Activated naive CD4-positive, alpha-beta T cell treated with anti-CD3 and anti-CD28 coated beads, Interleukin-2, amount 50 U/mL, for 72 hours (primary cell): ENCODE measurements at regions not wholly inside any gene's neighbourhood (a gene's known extent, or its start where the extent isn't known, plus 50 kb on each side); places are given as distances from the start of the nearest gene placed in this dataset.
A peak's percentile ranks its signal among the peaks of the same experiment; 100 is the strongest.

Source experiments
- ATAC-seq, 2 donors: fragments of 150-1000 bp; cut with Tn5 transposase; 2 replicates each; pipeline ENCODE4 v1.10.0; 2021; ENCODE audit warnings: mild to moderate bottlenecking in 2 of 2, moderate library complexity in 2 of 2
- DNase-seq, 2 donors: peaks; one replicate each; pipeline ENCODE4 v3.0.0; 2021 to 2022; ENCODE audit warnings: low spot score in 2 of 2
- H3K27ac Mint-ChIP-seq, 2 donors: one replicate each; pipeline ENCODE4 v1.8.0; 2022; ENCODE audit warnings: mild to moderate bottlenecking in 2 of 2, mixed read lengths in 2 of 2
- H3K36me3 Mint-ChIP-seq, 2 donors: one replicate each; pipeline ENCODE4 v1.8.0; 2022; ENCODE audit warnings: mixed read lengths in 2 of 2
- H3K9me3 Mint-ChIP-seq, 2 donors: one replicate each; pipeline ENCODE4 v1.8.0; 2022; ENCODE audit warnings: mixed read lengths in 2 of 2

DNA sequence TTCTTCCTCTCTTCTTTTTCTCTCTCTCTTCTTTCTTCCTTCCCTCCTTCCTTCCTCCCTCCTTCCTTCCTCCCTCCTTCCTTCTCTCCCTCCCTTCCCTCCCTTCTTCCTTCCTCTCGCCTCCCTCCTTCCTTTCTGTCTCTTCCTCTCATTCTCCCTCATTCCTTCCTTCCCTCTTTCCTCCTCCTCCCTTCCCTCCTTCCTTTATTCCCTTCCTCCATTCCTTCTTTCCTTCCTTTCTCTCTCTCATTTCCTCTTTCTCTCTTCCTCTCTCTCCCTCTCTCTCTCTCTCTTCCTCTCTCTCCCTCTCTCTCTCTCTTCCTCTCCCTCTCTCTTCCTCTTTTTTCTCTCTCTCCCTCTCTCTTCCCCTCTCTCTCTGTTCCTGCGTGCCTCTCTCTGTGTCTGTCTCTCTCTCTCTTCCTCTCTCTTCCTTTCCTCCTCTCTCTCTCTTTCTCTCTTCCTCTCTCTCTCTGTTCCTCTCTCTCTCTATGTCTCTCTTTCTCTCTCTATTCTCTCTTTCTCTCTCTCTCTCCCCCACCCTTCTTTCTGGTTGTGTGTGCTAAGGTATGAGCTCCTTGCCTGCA, 80.1 kb upstream of the PFKP start:
- no peak for ATAC-seq
- Mint-ChIP-seq H3K27ac (no peak overlapping the region), H3K36me3 (peaks cover 10 to 25% of the 10 kb centered on the region in 2 donors), H3K9me3 (peaks cover 9% of the 10 kb centered on the region in 2 donors)
- DNase-seq: no peak

DNA sequence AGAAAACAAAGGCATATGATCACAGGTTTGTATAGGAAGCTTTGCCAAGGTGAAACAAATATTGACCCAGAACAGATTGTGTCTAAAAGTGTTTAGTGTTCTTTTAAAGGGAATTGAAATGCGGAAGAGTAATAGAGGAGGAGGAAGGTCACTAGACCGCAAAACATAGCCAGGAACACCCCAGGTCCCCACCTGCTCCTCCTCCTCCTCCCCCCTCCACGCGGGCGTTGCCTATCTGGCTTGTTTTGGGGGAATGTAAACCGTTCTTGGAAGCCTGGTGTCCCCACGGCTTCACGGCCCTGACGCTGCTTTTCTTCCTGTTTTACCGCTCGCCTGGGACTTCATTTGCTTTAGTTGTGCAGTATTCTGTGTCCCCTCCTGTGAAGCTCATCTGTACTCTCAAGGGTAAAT, 81.0 kb upstream of the PFKP start:
- no peak overlapping the region for H3K27ac Mint-ChIP-seq
- DNase-seq: no peak
- H3K9me3 Mint-ChIP-seq: peaks cover 9% of the 10 kb centered on the region in 2 donors
- H3K36me3 Mint-ChIP-seq: peaks cover 10 to 25% of the 10 kb centered on the region in 2 donors
- no peak for ATAC-seq

DNA sequence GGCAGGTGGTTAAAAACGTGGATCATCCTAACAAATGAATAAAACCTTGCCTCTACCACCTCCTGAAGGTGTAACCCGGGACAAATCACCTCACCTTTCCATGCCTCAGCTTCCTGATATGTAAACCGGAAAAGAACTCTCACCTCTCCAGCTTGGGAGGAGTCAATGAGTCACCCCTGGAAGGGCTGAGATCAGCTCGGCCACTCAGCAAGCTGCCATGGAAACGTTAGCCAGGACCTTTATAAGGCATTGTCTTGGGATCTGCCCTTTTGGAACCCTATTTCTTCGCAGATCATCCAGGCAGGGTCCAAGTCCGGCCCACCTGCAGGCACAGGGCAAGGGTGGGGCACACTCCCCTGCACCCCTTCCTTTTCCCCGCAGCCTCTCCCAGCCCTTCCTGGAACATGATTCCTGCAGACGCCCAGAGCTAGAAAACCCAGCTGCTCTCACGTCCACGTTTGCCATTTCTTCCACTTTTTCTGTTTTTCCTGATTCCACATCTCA, 81.6 kb upstream of the PFKP start:
- peak in 1 of 2 donors; percentile 31 for ATAC-seq
- H3K36me3 Mint-ChIP-seq: peaks cover 10 to 25% of the 10 kb centered on the region in 2 donors

DNA sequence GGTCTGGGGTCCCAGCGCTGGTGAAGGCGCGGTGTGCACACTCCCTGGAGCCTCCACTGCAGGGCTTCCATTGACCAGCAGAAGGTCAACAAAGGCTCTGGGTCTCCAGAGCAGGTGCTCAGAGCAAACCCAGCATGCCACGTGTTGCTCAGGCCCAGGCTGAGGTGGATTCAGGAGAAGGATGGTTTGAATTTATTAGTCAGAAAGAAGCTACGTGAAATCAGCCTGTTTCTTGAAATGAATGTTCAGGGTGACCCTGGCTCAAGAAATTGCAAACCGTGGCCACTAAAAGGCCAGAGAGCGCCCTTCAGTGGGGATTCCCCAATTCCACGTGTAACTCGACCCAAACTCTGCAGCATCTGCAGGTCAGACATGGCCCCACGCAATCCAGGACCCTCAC, 82.7 kb upstream of the PFKP start:
- no peak overlapping the region for H3K27ac Mint-ChIP-seq
- H3K36me3 Mint-ChIP-seq: peaks cover 9 to 23% of the 10 kb centered on the region in 2 donors
- no peak for ATAC-seq
- peaks cover 7 to 9% of the 10 kb centered on the region in 2 donors for H3K9me3 Mint-ChIP-seq
- no peak for DNase-seq

More for the DNA sequence above, 81.6 kb upstream of the PFKP start:
- no peak overlapping the region for H3K27ac Mint-ChIP-seq
- no peak for DNase-seq
- H3K9me3 Mint-ChIP-seq: peaks cover 9% of the 10 kb centered on the region in 2 donors

DNA sequence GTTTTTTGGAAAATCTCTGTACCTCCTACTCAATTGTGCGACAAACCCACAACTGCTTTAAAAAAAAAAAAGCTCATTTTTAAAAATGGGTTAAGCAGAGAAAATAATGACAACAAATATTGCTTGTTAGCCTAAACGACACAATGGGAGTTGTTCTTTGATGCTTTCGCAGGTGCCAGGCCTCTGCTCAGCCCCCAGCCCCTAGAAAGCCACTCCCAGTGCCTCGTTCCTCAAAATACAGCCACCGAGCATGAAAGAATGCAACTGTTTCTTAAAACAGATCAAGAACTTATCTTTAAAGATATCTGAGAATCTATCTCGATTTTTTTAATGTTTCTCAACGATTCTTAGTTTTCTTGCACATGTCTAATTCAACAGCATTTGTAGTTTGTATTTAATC, 85.2 kb upstream of the PFKP start:
- ATAC-seq: no peak
- Mint-ChIP-seq H3K27ac (no peak overlapping the region), H3K36me3 (peaks cover 0 to 6% of the 10 kb centered on the region in 2 donors), H3K9me3 (no peaks in the 10 kb centered on the region)
- DNase-seq: no peak

DNA sequence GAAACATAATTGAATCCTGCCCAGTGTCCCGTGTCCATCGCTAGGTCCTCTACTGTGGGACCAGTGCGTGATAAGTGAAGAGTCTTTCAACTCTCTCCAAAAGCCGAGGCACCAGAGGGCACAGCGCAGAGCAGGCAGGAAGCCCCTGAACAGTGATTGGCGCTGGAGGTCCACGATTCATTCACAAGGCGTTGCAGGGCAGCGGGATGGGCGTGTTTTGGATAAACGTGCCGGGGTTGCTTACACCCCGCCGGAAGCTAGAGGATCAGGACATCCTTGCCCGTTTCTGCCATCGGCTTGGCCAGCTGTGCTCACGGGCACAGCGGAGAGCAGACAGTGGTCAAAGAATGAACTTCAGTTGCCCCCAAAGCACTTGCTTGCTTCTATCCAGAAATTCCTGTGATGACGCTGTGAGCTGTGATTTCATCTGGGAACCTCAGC, 86.0 kb upstream of the PFKP start:
- H3K36me3 Mint-ChIP-seq: peaks cover 0 to 6% of the 10 kb centered on the region in 2 donors
- no peaks in the 10 kb centered on the region for H3K9me3 Mint-ChIP-seq
- ATAC-seq (no peak), DNase-seq (no peak)
- no peak overlapping the region for H3K27ac Mint-ChIP-seq

DNA sequence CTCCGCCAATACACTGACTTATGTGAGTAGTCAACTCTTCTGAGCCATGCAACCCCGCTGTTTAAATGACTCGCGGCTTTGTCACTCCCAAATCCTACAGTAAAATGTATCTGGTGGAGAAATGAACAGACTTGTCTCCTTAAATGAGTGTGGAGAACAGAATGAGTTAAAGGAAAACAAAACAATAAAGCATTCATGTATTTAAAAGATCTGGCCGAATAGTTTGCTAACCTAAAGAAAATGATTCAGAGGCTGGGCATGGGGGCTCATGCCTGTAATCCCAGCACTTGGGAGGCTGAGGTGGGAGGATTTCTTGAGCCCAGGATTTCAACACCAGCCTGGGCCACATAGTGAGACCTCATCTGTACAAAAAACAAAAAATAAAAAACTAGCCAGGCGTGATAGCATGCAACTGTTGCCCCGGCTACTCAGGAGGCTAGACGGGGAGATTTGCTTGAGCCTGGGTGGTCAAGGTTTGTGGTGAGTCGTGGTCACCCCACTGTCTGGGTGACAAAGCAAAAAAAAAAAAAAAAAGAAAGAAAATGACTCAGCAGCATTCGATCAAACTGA, 86.5 kb upstream of the PFKP start:
- DNase-seq (no peak), ATAC-seq (no peak)
- peaks cover 0 to under 1% of the 10 kb centered on the region in 2 donors for H3K36me3 Mint-ChIP-seq
- H3K9me3 Mint-ChIP-seq: no peaks in the 10 kb centered on the region
- no peak overlapping the region for H3K27ac Mint-ChIP-seq

DNA sequence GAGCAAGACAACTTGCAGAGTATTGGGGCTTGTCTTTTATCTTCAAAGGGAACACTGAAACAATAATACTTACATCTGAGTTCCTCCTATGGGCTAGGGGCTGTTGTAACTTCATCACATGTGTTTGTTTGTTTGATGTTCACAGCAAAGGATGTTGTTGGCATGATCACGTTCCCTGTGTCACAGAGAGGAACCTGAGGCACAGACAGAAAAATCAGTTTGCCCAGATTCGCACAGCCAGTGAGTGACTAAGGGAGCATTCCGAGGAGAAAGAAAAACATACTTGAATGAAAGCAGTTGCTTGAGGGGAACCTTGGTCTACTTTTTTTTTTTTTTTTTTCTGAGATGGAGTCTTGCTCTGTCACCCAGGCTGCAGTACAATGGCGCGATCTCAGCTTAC, 87.2 kb upstream of the PFKP start:
- Mint-ChIP-seq H3K27ac (no peak overlapping the region), H3K9me3 (no peaks in the 10 kb centered on the region), H3K36me3 (no peaks in the 10 kb centered on the region)
- ATAC-seq (no peak), DNase-seq (no peak)

DNA sequence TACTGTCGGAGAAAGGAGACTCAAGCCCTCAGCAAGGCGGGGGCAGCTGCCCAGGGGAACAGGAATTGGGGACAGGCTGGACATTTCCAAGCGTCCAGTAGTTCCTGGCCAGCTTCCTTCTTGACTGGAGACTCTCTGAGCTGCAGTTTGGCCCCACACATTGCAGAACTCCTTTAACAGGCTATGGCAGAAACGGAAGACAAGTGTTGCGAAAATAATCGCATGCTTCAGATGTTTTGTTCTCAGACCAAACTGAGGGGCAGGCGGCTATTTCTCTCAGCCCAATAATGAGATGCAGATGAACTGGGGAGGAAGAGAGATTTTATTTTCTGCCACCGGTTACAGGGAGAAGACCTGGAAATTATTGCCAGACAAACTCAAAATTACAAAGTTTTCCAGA, 88.0 kb upstream of the PFKP start:
- Mint-ChIP-seq H3K36me3 (no peaks in the 10 kb centered on the region), H3K27ac (no peak overlapping the region), H3K9me3 (no peaks in the 10 kb centered on the region)
- DNase-seq (no peak), ATAC-seq (no peak)

DNA sequence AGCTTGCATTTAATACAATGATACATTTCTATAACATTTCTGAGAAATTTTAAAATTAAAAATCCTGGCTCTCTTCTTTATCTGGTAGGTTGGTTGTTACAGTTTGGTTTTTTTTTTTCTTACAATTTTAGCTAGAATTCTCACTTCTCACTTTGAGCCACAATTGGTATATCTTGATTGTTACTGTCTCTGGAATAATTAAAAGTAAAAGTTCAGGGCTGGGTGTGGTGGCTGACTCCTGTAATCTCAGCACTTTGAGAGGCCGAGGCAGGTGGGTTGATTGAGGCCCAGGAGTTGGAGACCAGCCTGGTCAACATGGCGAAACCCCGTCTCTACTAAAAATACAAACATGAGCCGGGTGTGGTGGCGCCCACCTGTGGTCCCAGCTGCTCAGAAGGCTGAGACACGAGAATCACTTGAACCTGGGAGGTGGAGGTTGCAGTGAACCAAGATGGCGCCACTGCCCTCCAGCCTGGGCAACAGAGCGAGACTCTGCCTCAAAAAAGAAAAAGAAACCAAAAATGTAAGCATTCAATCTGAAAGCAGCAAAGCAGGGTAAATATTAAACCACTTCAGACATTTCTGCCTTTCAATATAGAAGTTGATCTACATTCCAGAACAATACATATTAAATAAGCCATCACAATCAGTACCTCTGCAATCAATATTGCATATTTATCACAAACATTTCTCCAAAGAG, 88.6 kb upstream of the PFKP start:
- no peaks in the 10 kb centered on the region for H3K9me3 Mint-ChIP-seq

DNA sequence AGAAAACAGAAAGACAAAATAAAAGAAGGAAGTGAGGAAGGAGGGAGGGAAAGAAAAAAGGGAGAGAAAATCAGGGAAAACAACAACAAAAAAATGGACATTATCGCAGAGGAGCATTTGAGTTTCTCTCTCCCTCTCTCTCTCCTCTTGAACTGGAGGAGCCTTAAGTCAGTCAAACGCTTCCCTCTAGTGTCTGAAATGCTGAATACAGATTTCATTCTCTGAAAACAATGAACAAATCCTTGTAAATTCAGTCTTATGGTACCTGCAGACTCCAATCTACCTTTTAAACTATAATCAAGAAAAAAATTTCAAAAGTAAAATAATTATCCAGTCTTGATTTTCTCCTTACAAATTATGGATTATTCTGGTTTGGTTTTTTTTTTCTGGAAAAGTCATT, 89.2 kb upstream of the PFKP start:
- no peaks in the 10 kb centered on the region for H3K9me3 Mint-ChIP-seq
- H3K27ac Mint-ChIP-seq: peak overlapping the region in 1 of 2 donors; percentile 66
- DNase-seq: no peak
- peak in 1 of 2 donors; percentile 69 for ATAC-seq
- no peaks in the 10 kb centered on the region for H3K36me3 Mint-ChIP-seq

More for the DNA sequence above, 88.6 kb upstream of the PFKP start:
- DNase-seq (no peak), ATAC-seq (no peak)
- Mint-ChIP-seq H3K27ac (no peak overlapping the region), H3K36me3 (no peaks in the 10 kb centered on the region)

DNA sequence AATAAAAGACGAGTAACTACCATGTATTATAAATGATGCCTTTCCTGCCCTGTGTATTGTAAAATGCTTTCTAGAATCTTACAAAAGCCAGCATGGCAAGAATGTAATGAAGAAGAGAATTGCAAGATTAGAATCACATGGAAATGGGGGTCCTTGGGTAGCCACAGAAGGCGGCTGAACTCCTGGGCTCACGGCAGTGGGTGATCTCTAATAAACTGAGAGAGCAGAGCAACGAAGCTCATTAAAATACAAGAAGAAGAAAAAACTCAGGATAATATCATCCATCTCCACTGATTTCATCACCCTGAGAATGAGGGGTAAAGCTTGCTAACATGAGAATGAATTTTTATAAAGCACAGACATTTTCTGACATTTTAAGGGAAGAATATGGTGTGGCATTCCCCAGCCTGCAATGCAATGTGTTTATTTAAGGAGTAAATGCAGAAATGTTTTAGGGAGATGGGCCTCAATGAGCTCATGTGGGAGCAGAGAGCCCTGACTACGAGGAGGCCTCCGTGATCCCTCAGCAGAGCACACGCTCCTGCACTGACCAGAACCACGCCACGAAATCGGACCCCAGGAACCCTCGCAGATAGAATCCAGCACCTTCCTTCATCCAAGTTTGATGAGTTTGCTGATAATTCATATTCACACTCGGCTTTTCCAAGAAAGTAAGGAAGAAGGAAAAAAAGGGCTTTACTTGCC, 92.7 kb upstream of the PFKP start:
- DNase-seq (no peak), ATAC-seq (no peak)
- Mint-ChIP-seq H3K27ac (no peak overlapping the region), H3K9me3 (no peaks in the 10 kb centered on the region), H3K36me3 (no peaks in the 10 kb centered on the region)

DNA sequence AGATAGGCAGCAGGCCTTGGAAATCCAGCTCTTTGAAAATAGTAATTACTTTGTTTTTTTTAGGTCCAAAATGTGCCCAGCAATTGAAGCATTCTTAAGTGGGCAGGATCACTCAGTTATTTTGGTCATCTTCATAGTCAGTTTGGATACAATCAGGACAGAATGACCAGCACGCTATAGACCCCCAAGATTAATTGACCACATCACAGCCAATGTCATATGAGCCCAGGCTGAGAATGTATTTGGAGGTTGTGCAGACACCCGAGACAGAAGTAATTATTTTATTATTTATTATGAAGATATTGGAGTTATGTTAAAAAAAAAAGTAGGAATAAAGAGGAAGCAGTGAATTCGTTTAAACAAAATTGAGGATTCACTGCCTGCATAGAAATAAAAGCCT, 93.3 kb upstream of the PFKP start:
- Mint-ChIP-seq H3K36me3 (no peaks in the 10 kb centered on the region), H3K9me3 (no peaks in the 10 kb centered on the region), H3K27ac (no peak overlapping the region)
- no peak for ATAC-seq
- no peak for DNase-seq

DNA sequence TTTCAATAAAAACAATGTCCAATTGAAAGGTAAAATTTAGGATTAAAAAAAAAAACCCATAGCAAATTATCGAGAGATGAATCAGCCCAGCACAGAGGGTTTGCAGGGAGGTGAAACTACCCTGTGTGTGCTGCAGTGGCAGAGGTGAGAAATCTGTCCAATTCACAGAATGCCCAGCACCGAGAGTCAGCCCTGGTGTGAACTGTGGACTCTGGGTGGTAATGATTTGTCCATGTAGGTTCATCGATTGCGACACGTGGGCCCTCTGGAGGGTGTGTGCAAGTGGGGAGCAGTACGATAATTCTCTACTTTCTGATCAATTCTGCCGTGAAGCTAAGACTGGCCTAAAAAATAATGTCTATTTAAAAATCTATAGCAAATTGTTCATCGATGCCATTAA, 94.5 kb upstream of the PFKP start:
- Mint-ChIP-seq H3K9me3 (no peaks in the 10 kb centered on the region), H3K27ac (no peak overlapping the region), H3K36me3 (no peaks in the 10 kb centered on the region)
- ATAC-seq: no peak
- DNase-seq: no peak

DNA sequence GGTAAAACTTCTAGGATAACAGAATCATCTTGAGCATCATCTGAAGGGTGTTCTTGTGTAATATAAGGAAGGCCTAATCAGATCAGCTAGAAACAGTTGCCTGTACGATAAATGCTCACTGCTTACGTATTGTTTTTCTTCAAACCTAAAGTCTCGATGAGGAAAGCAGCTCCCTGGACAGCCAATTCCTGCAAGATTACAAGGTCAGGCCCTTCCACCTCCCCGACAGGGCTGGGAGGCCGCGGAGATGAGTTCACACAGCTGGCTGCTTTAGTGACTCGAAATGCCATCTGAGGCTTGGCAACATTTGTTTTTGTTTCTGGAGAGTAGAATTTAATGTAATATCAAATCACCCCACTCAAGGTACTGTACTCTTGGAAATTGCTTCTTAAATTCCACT, 95.1 kb upstream of the PFKP start:
- ATAC-seq: no peak
- no peak for DNase-seq
- Mint-ChIP-seq H3K36me3 (no peaks in the 10 kb centered on the region), H3K27ac (no peak overlapping the region), H3K9me3 (no peaks in the 10 kb centered on the region)

DNA sequence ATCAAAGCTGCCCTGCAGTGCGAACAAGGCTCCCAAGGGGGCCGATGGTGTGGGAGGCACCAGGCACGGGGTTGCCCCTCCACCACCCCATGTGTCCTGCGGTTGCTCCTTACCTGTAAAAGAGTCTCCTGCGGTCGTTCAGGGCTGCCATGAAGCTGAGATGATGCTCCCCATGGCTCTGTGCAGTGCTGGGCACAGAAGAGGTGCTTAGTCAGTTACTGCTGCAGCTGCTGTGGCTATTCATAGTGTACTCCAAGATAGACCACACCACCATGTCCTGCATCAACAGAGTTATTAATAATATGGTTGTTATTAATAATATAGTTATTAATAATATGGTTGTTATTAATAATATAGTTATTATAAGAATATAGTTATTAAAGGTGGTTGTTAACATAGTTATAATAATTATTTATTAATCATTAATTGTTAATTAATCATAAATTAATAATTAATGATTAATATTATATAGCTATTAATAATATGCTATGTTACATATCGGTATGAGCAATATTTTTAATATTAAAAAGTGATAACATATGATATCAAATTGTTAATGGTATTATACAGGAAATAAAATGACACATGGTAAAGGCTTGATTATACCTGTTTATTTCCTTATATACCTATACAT, 97.0 kb upstream of the PFKP start:
- Mint-ChIP-seq H3K9me3 (no peaks in the 10 kb centered on the region), H3K27ac (no peak overlapping the region), H3K36me3 (no peaks in the 10 kb centered on the region)
- DNase-seq (no peak), ATAC-seq (peak in 1 of 2 donors; percentile 60)
